Tibial nerve (tissue), 4 donors: ENCODE measurements at regions not wholly inside any gene's neighbourhood (a gene's known extent, or its start where the extent isn't known, plus 50 kb on each side); places are given as distances from the start of the nearest gene placed in this dataset.

ENCODE experiments used
- DNase-seq, 2 donors: peaks; one replicate each; pipeline ENCODE4 v3.0.0-alpha.2; 2019; ENCODE audit warnings: low spot score in 2 of 2
- H3K27ac ChIP-seq, 4 donors: fragments of 200-600 bp; sonication (generic) in 3 of 4; one replicate each; pipeline ENCODE4 v1.5.1; 2017 to 2019; ENCODE audit warnings: mild to moderate bottlenecking in 1 of 4
- H3K27me3 ChIP-seq, 2 donors: fragments of 200-600 bp; sonication (generic) in 1 of 2; one replicate each; pipeline versions ENCODE4 v1.5.1 to v1.6.0; 2017 to 2019
- H3K36me3 ChIP-seq, 3 donors: fragments of 200-600 bp; sonication (generic); one replicate each; pipeline ENCODE4 v1.5.1; 2018 to 2019
- H3K4me1 ChIP-seq, 4 donors: fragments of 200-600 bp; sonication (generic) in 3 of 4; one replicate each; pipeline ENCODE4 v1.5.1; 2017 to 2019
- H3K4me3 ChIP-seq, 4 donors: fragments of 200-600 bp; sonication (generic) in 3 of 4; one replicate each; pipeline ENCODE4 v1.5.1; 2017 to 2019; ENCODE audit warnings: mild to moderate bottlenecking in 1 of 4, moderate library complexity in 1 of 4
- H3K9me3 ChIP-seq, 4 donors: fragments of 200-600 bp; sonication (generic) in 3 of 4; one replicate each; pipeline ENCODE4 v1.5.1; 2017 to 2019
- EP300 ChIP-seq, 2 donors: sonication (generic); formaldehyde crosslinking; IDR thresholded peaks; one replicate each; pipeline ENCODE4 v1.6.1; 2017; ENCODE audit warnings: antibody characterized with exemption in 2 of 2, mild to moderate bottlenecking in 1 of 2
- POLR2A ChIP-seq, 2 donors: fragments of 450-650 bp; IDR thresholded peaks; one replicate each; pipeline ENCODE4 v1.6.1; 2017; ENCODE audit warnings: antibody characterized with exemption in 2 of 2, mild to moderate bottlenecking in 2 of 2, moderate library complexity in 2 of 2
- whole genome bisulfite sequencing, 2 donors: methylation state at CpG; one replicate each; pipeline ENCODE4 v1.1.5; 2018; 5-methylcytosine and 5-hydroxymethylcytosine counted together
- TF ChIP-seq, protein P1 (sequence below), 5 experiments: fragments of 200-600 bp in 3 of 5; fragments of 450-650 bp in 2 of 5; sonication (generic) in 3 of 5; IDR thresholded peaks; one replicate each; pipeline ENCODE4 v1.5.1; 2016 to 2019; ENCODE audit warnings: antibody characterized with exemption in 5 of 5, mild to moderate bottlenecking in 3 of 5, moderate library complexity in 2 of 5

DNA sequence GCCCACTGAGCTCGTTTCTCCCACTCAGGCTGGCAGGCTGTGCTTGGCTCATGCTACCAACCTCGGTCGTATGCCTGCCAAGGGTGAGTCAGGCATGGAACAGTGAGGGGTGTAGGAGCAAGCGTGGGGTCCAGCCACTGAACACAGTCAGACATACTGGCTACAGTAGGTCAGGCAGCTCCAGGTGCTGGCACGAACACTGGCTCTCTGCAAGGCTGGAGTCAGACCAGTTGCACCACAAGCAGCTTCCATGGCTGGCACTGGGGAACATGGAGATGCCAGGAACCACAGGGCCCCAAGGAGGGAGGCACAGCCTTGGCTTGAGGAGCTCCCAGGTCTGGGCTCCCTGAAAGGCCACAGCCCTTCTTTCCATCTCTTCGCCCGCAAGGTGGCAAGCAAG lies 410.7 kb upstream of the KIRREL3 start:
- WGBS, 2 donors = 95 to 100% methylated on average over 4 to 7 of the region's 7 CpGs
- no peak for DNase-seq
- TF ChIP-seq POLR2A (IDR thresholded peaks at IDR 0.05) (no peak), EP300 (IDR thresholded peaks at IDR 0.05) (no peak)
- TF ChIP-seq, protein P1, sequence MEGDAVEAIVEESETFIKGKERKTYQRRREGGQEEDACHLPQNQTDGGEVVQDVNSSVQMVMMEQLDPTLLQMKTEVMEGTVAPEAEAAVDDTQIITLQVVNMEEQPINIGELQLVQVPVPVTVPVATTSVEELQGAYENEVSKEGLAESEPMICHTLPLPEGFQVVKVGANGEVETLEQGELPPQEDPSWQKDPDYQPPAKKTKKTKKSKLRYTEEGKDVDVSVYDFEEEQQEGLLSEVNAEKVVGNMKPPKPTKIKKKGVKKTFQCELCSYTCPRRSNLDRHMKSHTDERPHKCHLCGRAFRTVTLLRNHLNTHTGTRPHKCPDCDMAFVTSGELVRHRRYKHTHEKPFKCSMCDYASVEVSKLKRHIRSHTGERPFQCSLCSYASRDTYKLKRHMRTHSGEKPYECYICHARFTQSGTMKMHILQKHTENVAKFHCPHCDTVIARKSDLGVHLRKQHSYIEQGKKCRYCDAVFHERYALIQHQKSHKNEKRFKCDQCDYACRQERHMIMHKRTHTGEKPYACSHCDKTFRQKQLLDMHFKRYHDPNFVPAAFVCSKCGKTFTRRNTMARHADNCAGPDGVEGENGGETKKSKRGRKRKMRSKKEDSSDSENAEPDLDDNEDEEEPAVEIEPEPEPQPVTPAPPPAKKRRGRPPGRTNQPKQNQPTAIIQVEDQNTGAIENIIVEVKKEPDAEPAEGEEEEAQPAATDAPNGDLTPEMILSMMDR (IDR thresholded peaks at IDR 0.05) = no peak

DNA sequence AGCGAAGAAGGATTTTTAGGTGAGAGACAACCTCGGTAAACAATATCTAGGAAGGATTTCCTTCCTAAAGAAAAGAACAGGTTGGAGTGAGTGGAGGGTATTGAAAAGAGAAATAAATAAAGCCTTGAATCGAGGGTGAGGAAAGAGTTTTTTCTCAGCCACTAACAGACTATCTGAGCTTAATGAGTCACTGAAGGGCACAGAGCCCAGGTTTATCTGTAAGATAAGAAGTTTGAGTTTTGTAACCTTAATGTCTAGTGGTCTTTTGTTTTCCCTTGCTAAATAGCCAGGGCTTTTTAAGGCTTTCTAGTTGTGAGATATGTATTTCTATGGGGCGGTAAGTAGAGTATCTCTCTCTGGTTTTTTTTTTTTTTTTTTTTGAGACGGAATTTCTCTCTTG lies 394.5 kb upstream of the KIRREL3 start:
- Histone ChIP-seq H3K9me3 (no peaks in the 10 kb centered on the region), H3K36me3 (no peaks in the 10 kb centered on the region), H3K4me1 (no peaks in the 10 kb centered on the region), H3K27ac (no peak overlapping the region), H3K4me3 (no peak overlapping the region), H3K27me3 (no peaks in the 10 kb centered on the region)
- DNase-seq = no peak
- TF ChIP-seq EP300 (IDR thresholded peaks at IDR 0.05) = no peak
- TF ChIP-seq, protein P1 (IDR thresholded peaks at IDR 0.05) = no peak
- no peak for TF ChIP-seq POLR2A (IDR thresholded peaks at IDR 0.05)
- WGBS, 2 donors = 88 to 95% methylated on average over 5 of the region's 5 CpGs

More for the DNA sequence above, 410.7 kb upstream of the KIRREL3 start:
- Histone ChIP-seq H3K36me3 (no peaks in the 10 kb centered on the region), H3K4me1 (no peaks in the 10 kb centered on the region), H3K27ac (no peak overlapping the region), H3K4me3 (no peak overlapping the region), H3K9me3 (peaks cover 0 to 27% (median 2%) of the 10 kb centered on the region in 4 donors), H3K27me3 (no peaks in the 10 kb centered on the region)

DNA sequence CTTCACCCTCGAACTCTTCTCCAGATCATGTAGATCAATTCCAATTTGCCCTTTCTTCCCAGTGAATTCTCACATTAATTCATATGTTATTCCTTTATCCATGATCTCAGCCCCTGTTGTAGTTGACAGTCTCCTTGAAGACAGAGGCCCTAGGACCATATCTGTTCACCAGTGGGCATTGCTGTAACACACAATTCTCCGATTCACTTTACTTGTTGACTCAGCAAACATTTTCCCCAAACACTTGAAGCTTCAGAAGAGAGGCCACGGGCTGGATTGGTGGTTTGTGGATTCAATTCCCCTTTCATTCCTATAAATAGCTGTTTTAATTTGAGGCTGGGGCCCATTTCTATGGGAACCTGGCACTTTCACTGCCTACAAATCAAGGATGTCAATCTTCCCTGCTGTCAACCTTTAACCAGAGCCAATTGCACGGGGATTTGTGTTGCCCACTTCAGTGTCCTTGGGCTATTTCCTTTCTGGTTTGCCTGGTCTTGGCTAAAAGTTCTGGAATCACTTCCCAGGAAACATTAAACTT lies 393.0 kb upstream of the KIRREL3 start:
- DNase-seq = no peak
- 50 to 56% methylated on average over 4 of the region's 4 CpGs for WGBS, 2 donors
- no peak overlapping the region for H3K27ac ChIP-seq
- TF ChIP-seq POLR2A (IDR thresholded peaks at IDR 0.05) (no peak), EP300 (IDR thresholded peaks at IDR 0.05) (no peak)
- TF ChIP-seq, protein P1 (IDR thresholded peaks at IDR 0.05) = no peak
- H3K4me1 ChIP-seq = no peaks in the 10 kb centered on the region
- H3K9me3 ChIP-seq = no peaks in the 10 kb centered on the region
- no peaks in the 10 kb centered on the region for H3K27me3 ChIP-seq
- no peak overlapping the region for H3K4me3 ChIP-seq
- H3K36me3 ChIP-seq = no peaks in the 10 kb centered on the region

DNA sequence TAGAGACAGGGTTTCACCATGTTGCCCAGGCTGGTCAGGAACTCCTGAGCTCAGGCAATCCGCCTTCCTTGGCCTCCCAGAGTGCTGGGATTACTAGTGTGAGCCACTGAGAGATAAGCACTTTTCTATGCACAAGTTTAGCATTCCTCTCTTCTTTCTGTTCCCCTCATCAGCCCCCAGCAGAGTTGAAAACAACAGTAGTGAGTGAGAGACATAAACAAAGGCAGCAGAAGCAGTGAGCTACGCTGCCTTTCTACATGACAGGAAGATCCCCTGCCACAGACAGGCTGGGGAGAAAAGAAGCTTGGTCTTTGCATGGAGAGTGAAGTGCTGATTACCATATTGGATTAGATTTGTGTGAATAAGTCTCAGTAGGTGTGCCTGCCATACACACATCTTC lies 392.0 kb upstream of the KIRREL3 start:
- H3K9me3 ChIP-seq = no peaks in the 10 kb centered on the region
- 68% methylated on average over 2 of the region's 2 CpGs for WGBS, 2 donors
- no peak overlapping the region for H3K4me3 ChIP-seq
- no peak for DNase-seq
- no peaks in the 10 kb centered on the region for H3K27me3 ChIP-seq
- H3K36me3 ChIP-seq = no peaks in the 10 kb centered on the region
- H3K27ac ChIP-seq = no peak overlapping the region
- TF ChIP-seq EP300 (IDR thresholded peaks at IDR 0.05) = no peak
- TF ChIP-seq, protein P1 (IDR thresholded peaks at IDR 0.05) = no peak
- no peak for TF ChIP-seq POLR2A (IDR thresholded peaks at IDR 0.05)
- no peaks in the 10 kb centered on the region for H3K4me1 ChIP-seq

DNA sequence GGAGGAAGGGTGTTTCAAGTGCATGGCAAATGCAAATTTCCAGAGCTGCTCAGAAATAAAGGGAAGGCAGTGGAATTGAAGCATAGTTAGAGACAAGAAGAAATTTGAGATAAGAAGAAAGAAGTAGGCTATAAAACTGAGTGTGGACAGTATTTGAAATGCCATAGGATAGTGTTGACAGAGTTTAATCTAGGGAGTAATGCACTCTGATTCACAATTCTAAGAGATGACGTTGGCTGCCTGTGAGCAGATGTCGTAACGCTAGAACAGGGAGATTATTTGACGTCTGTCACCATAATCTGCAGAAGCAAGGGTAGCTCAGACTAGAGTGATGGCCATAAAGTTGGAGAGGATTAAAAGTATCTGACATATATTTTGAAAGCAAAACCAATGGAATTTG lies 389.9 kb upstream of the KIRREL3 start:
- Histone ChIP-seq H3K4me3 (no peak overlapping the region), H3K4me1 (no peaks in the 10 kb centered on the region), H3K36me3 (no peaks in the 10 kb centered on the region), H3K27ac (no peak overlapping the region), H3K9me3 (no peaks in the 10 kb centered on the region), H3K27me3 (no peaks in the 10 kb centered on the region)
- TF ChIP-seq EP300 (IDR thresholded peaks at IDR 0.05) (no peak), POLR2A (IDR thresholded peaks at IDR 0.05) (no peak)
- TF ChIP-seq, protein P1 (IDR thresholded peaks at IDR 0.05) = no peak
- DNase-seq = no peak
- 78 to 86% methylated on average over 4 of the region's 4 CpGs for WGBS, 2 donors
